ENCODE measurements at regions not wholly inside any gene's neighbourhood (a gene's known extent, or its start where the extent isn't known, plus 50 kb on each side); places are given as distances from the start of the nearest gene placed in this dataset.

GRCh38 chr5:130890610-130891009 is 274.4 kb downstream of the HINT1 start:
- Mint-ChIP-seq H3K27ac (ENCODE audit: unreplicated experiment) (no peak overlapping the region), H3K4me3 (ENCODE audit: unreplicated experiment) (no peak overlapping the region), H3K9me3 (ENCODE audit: low read depth) (peaks cover 10% of the 10 kb centered on the region), H3K27me3 (ENCODE audit: low read depth) (peaks cover 10% of the 10 kb centered on the region), H3K36me3 (ENCODE audit: low read depth) (peaks cover 1% of the 10 kb centered on the region), H3K4me1 (ENCODE audit: low read depth) (no peaks in the 10 kb centered on the region)
- no peak for TF ChIP-seq CTCF (IDR thresholded peaks at IDR 0.05)
- DNase-seq (ENCODE audit: low spot score): no peak

- Mint-ChIP-seq H3K36me3 (ENCODE audit: low read depth) (no peaks in the 10 kb centered on the region), H3K4me3 (ENCODE audit: unreplicated experiment) (no peak overlapping the region), H3K9me3 (ENCODE audit: low read depth) (no peaks in the 10 kb centered on the region), H3K4me1 (ENCODE audit: low read depth) (no peaks in the 10 kb centered on the region), H3K27me3 (ENCODE audit: low read depth) (peaks cover 17% of the 10 kb centered on the region), H3K27ac (ENCODE audit: unreplicated experiment) (no peak overlapping the region)
- no peak for DNase-seq (ENCODE audit: low spot score)
- TF ChIP-seq CTCF (IDR thresholded peaks at IDR 0.05): no peak
These were observed 279.4 kb downstream of the HINT1 start for GRCh38 chr5:130885691-130886090.

- no peak for TF ChIP-seq CTCF (IDR thresholded peaks at IDR 0.05)
- Mint-ChIP-seq H3K27me3 (ENCODE audit: low read depth) (peaks cover 17% of the 10 kb centered on the region), H3K9me3 (ENCODE audit: low read depth) (no peaks in the 10 kb centered on the region), H3K36me3 (ENCODE audit: low read depth) (no peaks in the 10 kb centered on the region), H3K4me3 (ENCODE audit: unreplicated experiment) (no peak overlapping the region), H3K4me1 (ENCODE audit: low read depth) (no peaks in the 10 kb centered on the region), H3K27ac (ENCODE audit: unreplicated experiment) (no peak overlapping the region)
- DNase-seq (ENCODE audit: low spot score): no peak
These were observed 280.0 kb downstream of the HINT1 start for GRCh38 chr5:130885027-130885426.

GRCh38 chr5:130884023-130884422 is 281.0 kb downstream of the HINT1 start:
- DNase-seq (ENCODE audit: low spot score): no peak
- Mint-ChIP-seq H3K36me3 (ENCODE audit: low read depth) (no peaks in the 10 kb centered on the region), H3K9me3 (ENCODE audit: low read depth) (no peaks in the 10 kb centered on the region), H3K27ac (ENCODE audit: unreplicated experiment) (no peak overlapping the region), H3K4me1 (ENCODE audit: low read depth) (no peaks in the 10 kb centered on the region), H3K4me3 (ENCODE audit: unreplicated experiment) (no peak overlapping the region), H3K27me3 (ENCODE audit: low read depth) (peaks cover 15% of the 10 kb centered on the region)
- TF ChIP-seq CTCF (IDR thresholded peaks at IDR 0.05): no peak

- peaks cover 10% of the 10 kb centered on the region for H3K4me1 Mint-ChIP-seq (ENCODE audit: low read depth)
- H3K9me3 Mint-ChIP-seq (ENCODE audit: low read depth): peaks cover 14% of the 10 kb centered on the region
- H3K27me3 Mint-ChIP-seq (ENCODE audit: low read depth): no peaks in the 10 kb centered on the region
- no peak for TF ChIP-seq CTCF (IDR thresholded peaks at IDR 0.05)
- H3K36me3 Mint-ChIP-seq (ENCODE audit: low read depth): no peaks in the 10 kb centered on the region
- no peak overlapping the region for H3K27ac Mint-ChIP-seq (ENCODE audit: unreplicated experiment)
- no peak overlapping the region for H3K4me3 Mint-ChIP-seq (ENCODE audit: unreplicated experiment)
- DNase-seq (ENCODE audit: low spot score): no peak
These were observed 289.4 kb downstream of the HINT1 start for GRCh38 chr5:130875656-130876055.

All from chondrocyte (in vitro differentiated cells).